ENCODE measurements at regions not wholly inside any gene's neighbourhood (a gene's known extent, or its start where the extent isn't known, plus 50 kb on each side); places are given as distances from the start of the nearest gene placed in this dataset.

DNA sequence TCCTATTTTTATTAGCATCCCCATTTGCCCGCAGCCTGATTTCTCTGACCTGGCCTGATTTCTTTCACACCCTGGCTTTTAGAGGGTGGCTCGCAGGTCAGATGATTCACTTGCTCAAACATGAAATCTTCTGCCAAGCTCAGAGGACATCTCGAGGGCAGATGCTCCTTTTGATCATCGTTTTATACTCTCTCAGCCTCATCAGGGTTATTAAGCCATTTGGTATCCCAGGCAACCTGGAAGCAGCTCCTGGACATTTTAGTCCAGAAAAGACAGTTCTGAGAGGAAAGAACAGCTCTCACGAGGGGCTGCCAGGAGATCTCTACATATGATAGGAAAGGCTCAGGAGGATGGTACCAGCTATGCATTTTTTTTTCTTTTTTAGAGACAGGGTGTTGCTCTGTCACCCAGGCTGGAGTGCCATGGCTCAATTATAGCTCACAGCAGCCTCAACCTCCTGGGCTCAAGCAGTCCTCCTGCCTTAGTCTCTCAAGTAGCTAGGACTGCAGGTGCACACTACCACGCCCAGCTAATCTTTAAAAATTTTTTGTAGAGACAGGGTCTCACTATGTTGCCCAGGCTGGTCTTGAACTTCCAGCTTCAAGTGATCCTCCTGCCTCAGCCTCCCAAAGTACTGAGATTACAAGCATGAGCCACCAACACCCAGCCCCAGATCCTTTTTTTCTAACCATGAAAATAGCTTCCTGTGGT lies 165.4 kb downstream of the KATNAL1 start:
- Histone ChIP-seq H3K27me3 (ENCODE audit: control insufficient read depth in 2 of 2, insufficient read depth in 2 of 2, low read length in 2 of 2) (peaks cover 5 to 21% of the 10 kb centered on the region in 2 experiments), H3K9me3 (replicated peaks; ENCODE audit: control insufficient read depth, insufficient read depth, low read depth, low read length) (peaks cover 2% of the 10 kb centered on the region; the same call in 1 of the 2 replicates), H3K4me2 (ENCODE audit: insufficient read depth, low read length) (no peak overlapping the region), H3K9ac (ENCODE audit: insufficient read depth in 1 of 2, low read depth in 2 of 2, low read length in 2 of 2) (no peak overlapping the region), H3K36me3 (ENCODE audit: control insufficient read depth, insufficient read depth, low read length) (no peaks in the 10 kb centered on the region), H3K79me2 (ENCODE audit: control insufficient read depth, insufficient read depth, low read length) (no peaks in the 10 kb centered on the region), H2AFZ (ENCODE audit: low read depth, low read length) (no peak overlapping the region), H3K9me1 (ENCODE audit: control insufficient read depth, insufficient read depth, low read length) (no peaks in the 10 kb centered on the region), H3K27ac (ENCODE audit: extremely low read depth, low read depth, low read length) (no peak overlapping the region), H3K4me1 (replicated peaks in 1 of 2; ENCODE audit: control insufficient read depth in 2 of 2, insufficient read depth in 2 of 2, low read length in 2 of 2) (no peaks in the 10 kb centered on the region; a peak in 1 of 5 replicates), H4K20me1 (replicated peaks; ENCODE audit: control insufficient read depth, insufficient read depth, low read length) (no peaks in the 10 kb centered on the region), H3K4me3 (no peak overlapping the region)
- ChIA-PET CTCF (ENCODE audit: low intra/inter-chr PET ratio) (no interaction called here), POLR2A (no interaction called here)
- ATAC-seq (no peak), DNase-seq (ENCODE audit: extremely low read depth in 1 of 4, low spot score in 3 of 4) (no peak), FAIRE-seq (no peak)
- 0% methylated on average over 4 of the region's 6 CpGs for WGBS (ENCODE audit: insufficient coverage, low coverage, missing lambda C conversion rate)
- BruUV-seq (replicated peaks): no TSS peak
- intact Hi-C loops (cut with micrococcal nuclease): no loop called here
- in situ Hi-C loops (cut with MboI): loop anchor here (10.0 to 25.0 kb wide), 2 partner anchors 195 to 663 kb away; no protein-coding TSS in a partner anchor
- TF ChIP-seq GTF2A2 (tag; IDR thresholded peaks at IDR 0.05): no peak
- no peak for TF ChIP-seq NFIX (CRISPR knock-in tag; IDR thresholded peaks at IDR 0.05; ENCODE audit: low read depth)
- TF ChIP-seq HCFC1 (IDR thresholded peaks at IDR 0.05; ENCODE audit: low read depth, low read length): no peak
- no peak for TF ChIP-seq ZBED1 (IDR thresholded peaks at IDR 0.05)
- no peak for TF ChIP-seq YY1 (IDR thresholded peaks at IDR 0.05; ENCODE audit: borderline replicate concordance in 1 of 3, control insufficient read depth in 1 of 3, extremely low read depth in 1 of 3, insufficient read depth in 3 of 3, insufficient read length in 1 of 3, insufficient replicate concordance in 2 of 3, low read depth in 1 of 3, low read length in 2 of 3)
- TF ChIP-seq ZNF780A (CRISPR knock-in tag; IDR thresholded peaks at IDR 0.05): no peak
- no peak for TF ChIP-seq SMARCB1 (IDR thresholded peaks at IDR 0.05; ENCODE audit: insufficient read length, low read depth)
- no peak for TF ChIP-seq ZNF165 (CRISPR knock-in tag; IDR thresholded peaks at IDR 0.05; ENCODE audit: borderline replicate concordance)
- TF ChIP-seq SMAD3 (CRISPR knock-in tag; conservative IDR thresholded peaks at IDR 0.05): no peak
- no peak for TF ChIP-seq PTBP1 (IDR thresholded peaks at IDR 0.05; ENCODE audit: low read depth, low read length)
- no peak for TF ChIP-seq PPARD (CRISPR knock-in tag; IDR thresholded peaks at IDR 0.05)
